Suprapubic skin (tissue), 3 donors: ENCODE measurements at regions not wholly inside any gene's neighbourhood (a gene's known extent, or its start where the extent isn't known, plus 50 kb on each side); places are given as distances from the start of the nearest gene placed in this dataset.

ENCODE experiments used
- POLR2AphosphoS5 ChIP-seq, 3 donors: sonication (generic); formaldehyde crosslinking; IDR thresholded peaks; one replicate each; pipeline ENCODE4 v1.6.1; 2017; ENCODE audit warnings: antibody characterized with exemption in 3 of 3
- TF ChIP-seq, protein P1 (sequence below), 2 donors: fragments of 200-600 bp in 1 of 2; fragments of 450-650 bp in 1 of 2; sonication (generic) in 1 of 2; IDR thresholded peaks; one replicate each; pipeline ENCODE4 v1.5.1; 2016 to 2019; ENCODE audit warnings: antibody characterized with exemption in 2 of 2, mild to moderate bottlenecking in 1 of 2, moderate library complexity in 1 of 2

DNA sequence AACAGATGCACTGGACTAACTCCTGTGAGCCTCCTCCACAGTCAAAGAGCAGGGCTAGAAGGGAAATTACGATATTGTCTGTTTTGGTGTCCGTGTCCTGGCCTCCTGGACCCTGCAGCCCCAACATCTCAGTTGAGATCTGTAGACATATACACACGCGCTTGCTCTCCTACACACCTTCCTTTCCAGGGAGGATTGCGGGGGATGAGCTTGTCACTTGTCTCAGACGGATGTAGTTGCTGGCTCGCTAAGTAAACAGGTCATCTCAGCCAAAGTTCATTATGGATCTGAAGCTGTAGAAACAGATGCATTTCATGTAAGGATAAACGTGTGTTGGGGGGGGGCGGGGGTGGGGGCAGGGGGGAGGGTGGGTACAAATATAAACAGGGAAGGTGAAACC, 549.3 kb downstream of the CCDC171 start:
- TF ChIP-seq, protein P1, sequence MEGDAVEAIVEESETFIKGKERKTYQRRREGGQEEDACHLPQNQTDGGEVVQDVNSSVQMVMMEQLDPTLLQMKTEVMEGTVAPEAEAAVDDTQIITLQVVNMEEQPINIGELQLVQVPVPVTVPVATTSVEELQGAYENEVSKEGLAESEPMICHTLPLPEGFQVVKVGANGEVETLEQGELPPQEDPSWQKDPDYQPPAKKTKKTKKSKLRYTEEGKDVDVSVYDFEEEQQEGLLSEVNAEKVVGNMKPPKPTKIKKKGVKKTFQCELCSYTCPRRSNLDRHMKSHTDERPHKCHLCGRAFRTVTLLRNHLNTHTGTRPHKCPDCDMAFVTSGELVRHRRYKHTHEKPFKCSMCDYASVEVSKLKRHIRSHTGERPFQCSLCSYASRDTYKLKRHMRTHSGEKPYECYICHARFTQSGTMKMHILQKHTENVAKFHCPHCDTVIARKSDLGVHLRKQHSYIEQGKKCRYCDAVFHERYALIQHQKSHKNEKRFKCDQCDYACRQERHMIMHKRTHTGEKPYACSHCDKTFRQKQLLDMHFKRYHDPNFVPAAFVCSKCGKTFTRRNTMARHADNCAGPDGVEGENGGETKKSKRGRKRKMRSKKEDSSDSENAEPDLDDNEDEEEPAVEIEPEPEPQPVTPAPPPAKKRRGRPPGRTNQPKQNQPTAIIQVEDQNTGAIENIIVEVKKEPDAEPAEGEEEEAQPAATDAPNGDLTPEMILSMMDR (IDR thresholded peaks at IDR 0.05) = no peak
- no peak for TF ChIP-seq POLR2AphosphoS5 (IDR thresholded peaks at IDR 0.05)
